ENCODE measurements at regions not wholly inside any gene's neighbourhood (a gene's known extent, or its start where the extent isn't known, plus 50 kb on each side); places are given as distances from the start of the nearest gene placed in this dataset.

- ChIA-PET POLR2A (no interaction called here), CTCF (interaction anchor here (0.6 kb wide), 1 partner anchor 29 kb away, joined by 4 read pairs; no protein-coding TSS in a partner anchor)
- H3K36me3 ChIP-seq (ENCODE audit: control insufficient read depth in 2 of 3, insufficient read depth in 3 of 3, low read length in 3 of 3) = no peaks in the 10 kb centered on the region
- peaks cover 0 to 4% (median 0%) of the 10 kb centered on the region in 5 donors for H3K36me3 Mint-ChIP-seq
- H3K27ac ChIP-seq (ENCODE audit: low read depth, low read length) = no peak overlapping the region
- H3K9me3 ChIP-seq (ENCODE audit: control insufficient read depth in 2 of 3, low read length in 3 of 3) = no peaks in the 10 kb centered on the region
- H3K9me3 Mint-ChIP-seq = peaks cover 0 to 4% (median 0%) of the 10 kb centered on the region in 11 donors
- no peaks in the 10 kb centered on the region for H3K27me3 ChIP-seq (ENCODE audit: control insufficient read depth in 2 of 2, insufficient read depth in 2 of 2, low read length in 2 of 2)
- intact Hi-C loops (cut with micrococcal nuclease) = no loop called here
- H3K4me1 ChIP-seq (ENCODE audit: control insufficient read depth in 2 of 2, insufficient read depth in 2 of 2, low read length in 2 of 2) = no peaks in the 10 kb centered on the region
- DNase-seq (no peak), ATAC-seq (no peak)
- H3K4me1 Mint-ChIP-seq = no peaks in the 10 kb centered on the region
- H3K4me3 Mint-ChIP-seq = no peak overlapping the region
- H3K27me3 Mint-ChIP-seq = peaks cover 0 to 15% (median 10%) of the 10 kb centered on the region in 5 donors
- H3K27ac Mint-ChIP-seq = no peak overlapping the region
- no peak overlapping the region for H3K4me3 ChIP-seq (ENCODE audit: low read length)
These were observed 188.3 kb downstream of the MIB1 start for GRCh38 chr18:21928925-21929324.

GRCh38 chr18:21930177-21930576, 189.6 kb downstream of the MIB1 start:
- POLR2A ChIA-PET = no interaction called here
- Mint-ChIP-seq H3K36me3 (peaks cover 0 to 4% (median 0%) of the 10 kb centered on the region in 5 donors), H3K27me3 (peaks cover 0 to 14% (median 10%) of the 10 kb centered on the region in 5 donors), H3K4me1 (no peaks in the 10 kb centered on the region), H3K27ac (no peak overlapping the region), H3K9me3 (peaks cover 0 to 4% (median 0%) of the 10 kb centered on the region in 11 donors), H3K4me3 (no peak overlapping the region)
- DNase-seq (no peak), ATAC-seq (no peak)
- Histone ChIP-seq H3K36me3 (ENCODE audit: control insufficient read depth in 2 of 3, insufficient read depth in 3 of 3, low read length in 3 of 3) (no peaks in the 10 kb centered on the region), H3K4me1 (ENCODE audit: control insufficient read depth in 2 of 2, insufficient read depth in 2 of 2, low read length in 2 of 2) (no peaks in the 10 kb centered on the region), H3K27ac (ENCODE audit: low read depth, low read length) (no peak overlapping the region), H3K27me3 (ENCODE audit: control insufficient read depth in 2 of 2, insufficient read depth in 2 of 2, low read length in 2 of 2) (no peaks in the 10 kb centered on the region), H3K4me3 (ENCODE audit: low read length) (no peak overlapping the region), H3K9me3 (ENCODE audit: control insufficient read depth in 2 of 3, low read length in 3 of 3) (no peaks in the 10 kb centered on the region)
- CTCF ChIA-PET = no interaction called here
- intact Hi-C loops (cut with micrococcal nuclease) = no loop called here

- no peaks in the 10 kb centered on the region for H3K36me3 ChIP-seq (ENCODE audit: control insufficient read depth in 2 of 3, insufficient read depth in 3 of 3, low read length in 3 of 3)
- Mint-ChIP-seq H3K27me3 (peaks cover 0 to 15% (median 0%) of the 10 kb centered on the region in 5 donors), H3K27ac (no peak overlapping the region), H3K4me1 (no peaks in the 10 kb centered on the region), H3K4me3 (no peak overlapping the region), H3K9me3 (peaks cover 0 to 4% (median 0%) of the 10 kb centered on the region in 11 donors), H3K36me3 (no peaks in the 10 kb centered on the region)
- no peak overlapping the region for H3K4me3 ChIP-seq (ENCODE audit: low read length)
- intact Hi-C loops (cut with micrococcal nuclease) = no loop called here
- ChIA-PET POLR2A (no interaction called here), CTCF (no interaction called here)
- no peaks in the 10 kb centered on the region for H3K9me3 ChIP-seq (ENCODE audit: control insufficient read depth in 2 of 3, low read length in 3 of 3)
- ATAC-seq (no peak), DNase-seq (no peak)
- H3K27ac ChIP-seq (ENCODE audit: low read depth, low read length) = no peak overlapping the region
- H3K4me1 ChIP-seq (ENCODE audit: control insufficient read depth in 2 of 2, insufficient read depth in 2 of 2, low read length in 2 of 2) = no peaks in the 10 kb centered on the region
- H3K27me3 ChIP-seq (ENCODE audit: control insufficient read depth in 2 of 2, insufficient read depth in 2 of 2, low read length in 2 of 2) = no peaks in the 10 kb centered on the region
These were observed 193.6 kb downstream of the MIB1 start for GRCh38 chr18:21933931-21934765.

- no peaks in the 10 kb centered on the region for H3K36me3 Mint-ChIP-seq
- Histone ChIP-seq H3K27me3 (ENCODE audit: control insufficient read depth in 2 of 2, insufficient read depth in 2 of 2, low read length in 2 of 2) (no peaks in the 10 kb centered on the region), H3K27ac (ENCODE audit: low read depth, low read length) (no peak overlapping the region), H3K36me3 (ENCODE audit: control insufficient read depth in 2 of 3, insufficient read depth in 3 of 3, low read length in 3 of 3) (no peaks in the 10 kb centered on the region), H3K4me3 (ENCODE audit: low read length) (no peak overlapping the region), H3K9me3 (ENCODE audit: control insufficient read depth in 2 of 3, low read length in 3 of 3) (no peaks in the 10 kb centered on the region), H3K4me1 (ENCODE audit: control insufficient read depth in 2 of 2, insufficient read depth in 2 of 2, low read length in 2 of 2) (no peaks in the 10 kb centered on the region)
- CTCF ChIA-PET = no interaction called here
- no peak overlapping the region for H3K27ac Mint-ChIP-seq
- no peak for DNase-seq
- POLR2A ChIA-PET = no interaction called here
- H3K4me3 Mint-ChIP-seq = no peak overlapping the region
- peaks cover 0 to 4% (median 0%) of the 10 kb centered on the region in 11 donors for H3K9me3 Mint-ChIP-seq
- peaks cover 0 to 15% (median 0%) of the 10 kb centered on the region in 5 donors for H3K27me3 Mint-ChIP-seq
- no peaks in the 10 kb centered on the region for H3K4me1 Mint-ChIP-seq
- intact Hi-C loops (cut with micrococcal nuclease) = no loop called here
- ATAC-seq = no peak
These were observed 194.1 kb downstream of the MIB1 start for GRCh38 chr18:21934766-21935015.

DNA sequence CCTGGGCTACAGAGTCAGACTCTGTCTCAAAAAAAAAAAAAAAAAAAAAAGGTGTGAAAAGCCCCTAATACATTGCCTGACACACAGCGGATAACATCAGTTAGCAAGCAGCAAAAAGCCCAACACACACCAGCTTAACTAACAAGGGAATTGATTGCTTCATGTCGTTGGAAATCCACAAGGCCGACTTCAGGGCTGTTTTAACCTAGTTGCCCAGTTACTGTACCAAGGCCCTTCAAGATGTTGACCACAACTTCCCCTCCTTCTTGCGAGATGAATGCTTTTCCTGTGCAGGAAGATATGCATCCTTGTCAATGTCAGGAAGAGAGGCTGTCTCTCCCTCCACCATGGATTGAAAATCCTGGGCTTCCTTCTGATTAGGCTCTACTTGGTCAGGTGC, 202.9 kb downstream of the MIB1 start:
- H3K4me3 ChIP-seq (ENCODE audit: low read length) = no peak overlapping the region
- Mint-ChIP-seq H3K27ac (no peak overlapping the region), H3K4me1 (no peaks in the 10 kb centered on the region), H3K27me3 (peaks cover 0 to 21% (median 5%) of the 10 kb centered on the region in 5 donors), H3K4me3 (no peak overlapping the region), H3K36me3 (no peaks in the 10 kb centered on the region), H3K9me3 (peaks cover 0 to 3% (median 0%) of the 10 kb centered on the region in 11 donors)
- intact Hi-C loops (cut with micrococcal nuclease) = no loop called here
- no peaks in the 10 kb centered on the region for H3K4me1 ChIP-seq (ENCODE audit: control insufficient read depth in 2 of 2, insufficient read depth in 2 of 2, low read length in 2 of 2)
- POLR2A ChIA-PET = no interaction called here
- ATAC-seq (no peak), DNase-seq (no peak)
- CTCF ChIA-PET = no interaction called here
- no peaks in the 10 kb centered on the region for H3K36me3 ChIP-seq (ENCODE audit: control insufficient read depth in 2 of 3, insufficient read depth in 3 of 3, low read length in 3 of 3)
- no peak overlapping the region for H3K27ac ChIP-seq (ENCODE audit: low read depth, low read length)
- H3K27me3 ChIP-seq (ENCODE audit: control insufficient read depth in 2 of 2, insufficient read depth in 2 of 2, low read length in 2 of 2) = no peaks in the 10 kb centered on the region
- no peaks in the 10 kb centered on the region for H3K9me3 ChIP-seq (ENCODE audit: control insufficient read depth in 2 of 3, low read length in 3 of 3)

DNA sequence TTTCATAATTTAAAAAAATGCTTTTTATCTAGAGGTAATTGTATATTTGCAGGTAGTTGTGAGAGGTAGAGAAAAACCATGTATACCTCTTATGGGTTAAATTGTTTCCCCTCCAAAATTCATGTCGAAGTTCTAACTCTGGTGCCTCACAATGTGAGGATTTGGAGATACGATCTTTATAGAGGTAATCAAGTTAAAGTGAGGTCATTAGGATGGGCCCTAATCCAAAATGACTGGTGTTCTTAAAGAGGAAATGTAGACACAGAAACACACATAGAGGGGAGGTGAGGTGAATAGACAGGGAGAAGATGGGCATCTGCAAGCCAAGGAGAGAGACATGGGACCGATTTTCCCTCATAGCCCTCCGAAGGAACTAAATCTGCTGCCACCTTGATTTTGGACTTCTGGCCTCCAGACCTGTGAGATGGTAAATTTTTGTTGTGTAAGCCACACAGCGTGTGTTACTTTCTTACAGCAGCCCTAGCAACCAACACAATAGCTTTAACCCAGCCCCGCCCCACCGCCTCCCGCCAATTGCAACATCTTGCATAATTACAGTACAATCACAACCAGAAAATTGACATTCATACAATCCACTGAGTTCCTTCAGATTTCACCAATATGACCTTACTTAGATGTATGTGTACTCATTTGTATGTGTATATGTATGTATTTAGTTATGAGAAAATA, 208.9 kb downstream of the MIB1 start:
- H3K27ac ChIP-seq (ENCODE audit: low read depth, low read length) = no peak overlapping the region
- H3K9me3 Mint-ChIP-seq = peaks cover 0 to 4% (median 0%) of the 10 kb centered on the region in 11 donors
- H3K9me3 ChIP-seq (ENCODE audit: control insufficient read depth in 2 of 3, low read length in 3 of 3) = no peaks in the 10 kb centered on the region
- H3K36me3 Mint-ChIP-seq = no peaks in the 10 kb centered on the region
- ATAC-seq (no peak), DNase-seq (no peak)
- ChIA-PET POLR2A (no interaction called here), CTCF (no interaction called here)
- peaks cover 8 to 42% (median 14%) of the 10 kb centered on the region in 5 donors for H3K27me3 Mint-ChIP-seq
- H3K27ac Mint-ChIP-seq = no peak overlapping the region
- H3K4me3 ChIP-seq (ENCODE audit: low read length) = no peak overlapping the region
- H3K4me3 Mint-ChIP-seq = no peak overlapping the region
- no peaks in the 10 kb centered on the region for H3K4me1 Mint-ChIP-seq
- no peaks in the 10 kb centered on the region for H3K4me1 ChIP-seq (ENCODE audit: control insufficient read depth in 2 of 2, insufficient read depth in 2 of 2, low read length in 2 of 2)
- H3K27me3 ChIP-seq (ENCODE audit: control insufficient read depth in 2 of 2, insufficient read depth in 2 of 2, low read length in 2 of 2) = no peaks in the 10 kb centered on the region
- intact Hi-C loops (cut with micrococcal nuclease) = loop anchor here in 1 of 2 donors (10.0 kb wide), 1 partner anchor 225 kb away; no protein-coding TSS in a partner anchor
- no peaks in the 10 kb centered on the region for H3K36me3 ChIP-seq (ENCODE audit: control insufficient read depth in 2 of 3, insufficient read depth in 3 of 3, low read length in 3 of 3)

All from naive thymus-derived CD4-positive, alpha-beta T cell (primary cell).